ENCODE measurements at regions not wholly inside any gene's neighbourhood (a gene's known extent, or its start where the extent isn't known, plus 50 kb on each side); places are given as distances from the start of the nearest gene placed in this dataset.

- no peak overlapping the region for H3K27ac Mint-ChIP-seq
- H3K36me3 Mint-ChIP-seq (ENCODE audit: insufficient read depth): peaks cover 3% of the 10 kb centered on the region
- ATAC-seq (replicated peaks) (no peak), DNase-seq (no peak)
- H3K4me3 Mint-ChIP-seq: no peak overlapping the region
- peaks cover 0 to 3% of the 10 kb centered on the region in 2 donors for H3K9me3 Mint-ChIP-seq
- H3K27me3 Mint-ChIP-seq: peaks cover 0 to 4% of the 10 kb centered on the region in 2 donors
- H3K4me1 Mint-ChIP-seq (ENCODE audit: low read depth in 2 of 2): no peaks in the 10 kb centered on the region
Observed at GRCh38 chr20:19096843-19097242, 115.6 kb upstream of the SLC24A3 start.

GRCh38 chr20:19098117-19098516, 114.3 kb upstream of the SLC24A3 start:
- H3K27ac Mint-ChIP-seq: no peak overlapping the region
- DNase-seq: no peak
- no peaks in the 10 kb centered on the region for H3K4me1 Mint-ChIP-seq (ENCODE audit: low read depth in 2 of 2)
- peaks cover 3% of the 10 kb centered on the region for H3K36me3 Mint-ChIP-seq (ENCODE audit: insufficient read depth)
- ATAC-seq (replicated peaks): no peak
- H3K27me3 Mint-ChIP-seq: no peaks in the 10 kb centered on the region
- no peak overlapping the region for H3K4me3 Mint-ChIP-seq
- no peaks in the 10 kb centered on the region for H3K9me3 Mint-ChIP-seq

GRCh38 chr20:19098806-19099578, 113.5 kb upstream of the SLC24A3 start:
- H3K36me3 Mint-ChIP-seq (ENCODE audit: insufficient read depth): peaks cover 3% of the 10 kb centered on the region
- DNase-seq (no peak), ATAC-seq (replicated peaks) (no peak)
- no peak overlapping the region for H3K4me3 Mint-ChIP-seq
- no peaks in the 10 kb centered on the region for H3K9me3 Mint-ChIP-seq
- no peaks in the 10 kb centered on the region for H3K27me3 Mint-ChIP-seq
- no peaks in the 10 kb centered on the region for H3K4me1 Mint-ChIP-seq (ENCODE audit: low read depth in 2 of 2)
- H3K27ac Mint-ChIP-seq: no peak overlapping the region

- Mint-ChIP-seq H3K27me3 (no peaks in the 10 kb centered on the region), H3K4me3 (no peak overlapping the region), H3K36me3 (ENCODE audit: insufficient read depth) (peaks cover 3% of the 10 kb centered on the region), H3K4me1 (ENCODE audit: low read depth in 2 of 2) (no peaks in the 10 kb centered on the region), H3K9me3 (peaks cover 0 to 4% of the 10 kb centered on the region in 2 donors), H3K27ac (no peak overlapping the region)
- ATAC-seq (replicated peaks) (no peak), DNase-seq (no peak)
Observed at GRCh38 chr20:19099596-19100545, 112.6 kb upstream of the SLC24A3 start.

- H3K4me3 Mint-ChIP-seq: no peak overlapping the region
- H3K36me3 Mint-ChIP-seq (ENCODE audit: insufficient read depth): peaks cover 3% of the 10 kb centered on the region
- H3K27me3 Mint-ChIP-seq: no peaks in the 10 kb centered on the region
- no peaks in the 10 kb centered on the region for H3K4me1 Mint-ChIP-seq (ENCODE audit: low read depth in 2 of 2)
- ATAC-seq (replicated peaks): no peak
- no peak for DNase-seq
- no peak overlapping the region for H3K27ac Mint-ChIP-seq
- H3K9me3 Mint-ChIP-seq: peaks cover 0 to 8% of the 10 kb centered on the region in 2 donors
Observed at GRCh38 chr20:19100975-19101374, 111.5 kb upstream of the SLC24A3 start.

GRCh38 chr20:19104186-19104585, 108.3 kb upstream of the SLC24A3 start:
- no peak for ATAC-seq (replicated peaks)
- no peak overlapping the region for H3K4me3 Mint-ChIP-seq
- H3K36me3 Mint-ChIP-seq (ENCODE audit: insufficient read depth): no peaks in the 10 kb centered on the region
- no peaks in the 10 kb centered on the region for H3K27me3 Mint-ChIP-seq
- no peaks in the 10 kb centered on the region for H3K4me1 Mint-ChIP-seq (ENCODE audit: low read depth in 2 of 2)
- H3K27ac Mint-ChIP-seq: no peak overlapping the region
- DNase-seq: no peak
- H3K9me3 Mint-ChIP-seq: peaks cover 0 to 8% of the 10 kb centered on the region in 2 donors

- DNase-seq: no peak
- H3K27me3 Mint-ChIP-seq: no peaks in the 10 kb centered on the region
- no peaks in the 10 kb centered on the region for H3K36me3 Mint-ChIP-seq (ENCODE audit: insufficient read depth)
- no peak overlapping the region for H3K4me3 Mint-ChIP-seq
- ATAC-seq (replicated peaks): no peak
- peaks cover 0 to 8% of the 10 kb centered on the region in 2 donors for H3K9me3 Mint-ChIP-seq
- no peaks in the 10 kb centered on the region for H3K4me1 Mint-ChIP-seq (ENCODE audit: low read depth in 2 of 2)
- no peak overlapping the region for H3K27ac Mint-ChIP-seq
Observed at GRCh38 chr20:19108155-19108554, 104.3 kb upstream of the SLC24A3 start.

GRCh38 chr20:19110285-19110684, 102.2 kb upstream of the SLC24A3 start:
- H3K9me3 Mint-ChIP-seq: peaks cover 0 to under 1% of the 10 kb centered on the region in 2 donors
- no peak for DNase-seq
- H3K36me3 Mint-ChIP-seq (ENCODE audit: insufficient read depth): no peaks in the 10 kb centered on the region
- H3K27me3 Mint-ChIP-seq: no peaks in the 10 kb centered on the region
- ATAC-seq (replicated peaks): no peak
- H3K27ac Mint-ChIP-seq: no peak overlapping the region
- no peak overlapping the region for H3K4me3 Mint-ChIP-seq
- H3K4me1 Mint-ChIP-seq (ENCODE audit: low read depth in 2 of 2): no peaks in the 10 kb centered on the region

GRCh38 chr20:19110881-19111460, 101.5 kb upstream of the SLC24A3 start:
- DNase-seq: no peak
- Mint-ChIP-seq H3K9me3 (no peaks in the 10 kb centered on the region), H3K27me3 (no peaks in the 10 kb centered on the region), H3K4me1 (ENCODE audit: low read depth in 2 of 2) (no peaks in the 10 kb centered on the region), H3K4me3 (no peak overlapping the region), H3K36me3 (ENCODE audit: insufficient read depth) (no peaks in the 10 kb centered on the region), H3K27ac (no peak overlapping the region)
- ATAC-seq (replicated peaks): no peak

GRCh38 chr20:19112828-19113227, 99.6 kb upstream of the SLC24A3 start:
- H3K4me1 Mint-ChIP-seq (ENCODE audit: low read depth in 2 of 2): no peaks in the 10 kb centered on the region
- DNase-seq (no peak), ATAC-seq (replicated peaks) (no peak)
- no peak overlapping the region for H3K27ac Mint-ChIP-seq
- no peak overlapping the region for H3K4me3 Mint-ChIP-seq
- H3K27me3 Mint-ChIP-seq: no peaks in the 10 kb centered on the region
- peaks cover 2% of the 10 kb centered on the region for H3K36me3 Mint-ChIP-seq (ENCODE audit: insufficient read depth)
- H3K9me3 Mint-ChIP-seq: no peaks in the 10 kb centered on the region

- ATAC-seq (replicated peaks): no peak
- peaks cover 2% of the 10 kb centered on the region for H3K36me3 Mint-ChIP-seq (ENCODE audit: insufficient read depth)
- no peak overlapping the region for H3K27ac Mint-ChIP-seq
- no peaks in the 10 kb centered on the region for H3K27me3 Mint-ChIP-seq
- no peak for DNase-seq
- no peaks in the 10 kb centered on the region for H3K4me1 Mint-ChIP-seq (ENCODE audit: low read depth in 2 of 2)
- H3K9me3 Mint-ChIP-seq: no peaks in the 10 kb centered on the region
- H3K4me3 Mint-ChIP-seq: no peak overlapping the region
Observed at GRCh38 chr20:19113343-19113930, 99.0 kb upstream of the SLC24A3 start.

- Mint-ChIP-seq H3K4me1 (ENCODE audit: low read depth in 2 of 2) (no peaks in the 10 kb centered on the region), H3K9me3 (no peaks in the 10 kb centered on the region), H3K36me3 (ENCODE audit: insufficient read depth) (peaks cover 2% of the 10 kb centered on the region), H3K27me3 (no peaks in the 10 kb centered on the region), H3K27ac (no peak overlapping the region), H3K4me3 (no peak overlapping the region)
- ATAC-seq (replicated peaks) (no peak), DNase-seq (no peak)
Observed at GRCh38 chr20:19114410-19114809, 98.0 kb upstream of the SLC24A3 start.

- Mint-ChIP-seq H3K27me3 (no peaks in the 10 kb centered on the region), H3K27ac (no peak overlapping the region), H3K4me3 (no peak overlapping the region), H3K9me3 (no peaks in the 10 kb centered on the region), H3K36me3 (ENCODE audit: insufficient read depth) (peaks cover 2% of the 10 kb centered on the region), H3K4me1 (ENCODE audit: low read depth in 2 of 2) (no peaks in the 10 kb centered on the region)
- no peak for DNase-seq
- ATAC-seq (replicated peaks): no peak
Observed at GRCh38 chr20:19115581-19115980, 96.9 kb upstream of the SLC24A3 start.
